HepG2 (cell line): ENCODE measurements at regions not wholly inside any gene's neighbourhood (a gene's known extent, or its start where the extent isn't known, plus 50 kb on each side); places are given as distances from the start of the nearest gene placed in this dataset.

Experiments
- ATAC-seq: fragments of 200-7000 bp; cut with Tn5 transposase; 3 replicates; pipeline ENCODE4 v1.9.1; 2020; ENCODE audit warnings: mild to moderate bottlenecking, moderate library complexity
- BruUV-seq: library from RNA; stranded (reverse); fragments of 400-500 nt; replicated peaks from 2 replicates; lab custom pipeline; 2021; lab: Mats Ljungman, UMichigan
- CTCF ChIA-PET: fragments of 300-600 bp; formaldehyde crosslinking; extraction: SDS; loops from one replicate; lab custom pipeline; 2021; ENCODE audit warnings: low total read pairs, inconsistent platforms, low intra/inter-chr PET ratio; lab: Yijun Ruan, JAX
- POLR2A ChIA-PET: fragments of 350-600 bp; sonication (Branson Sonifier 250); formaldehyde crosslinking; loops from one replicate; lab custom pipeline; 2020; ENCODE audit warnings: antibody characterized with exemption, inconsistent platforms; lab: Yijun Ruan, JAX
- DNase-seq: peaks from one replicate; pipeline ENCODE4 v3.0.0-alpha.2; 2015; ENCODE audit warnings: low spot score
- FAIRE-seq: peaks from 3 replicates; lab custom pipeline; 2011; peaks lifted over from hg19 to GRCh38; lab: Jason Lieb, UNC
- H2AFZ ChIP-seq: one replicate; pipeline ENCODE4 v1.6.1; 2011; ENCODE audit warnings: low read length, inconsistent platforms
- H3K27ac ChIP-seq: fragments of 300-600 bp; 3 replicates; pipeline ENCODE4 v1.8.0; 2011; ENCODE audit warnings: mixed run types, mild to moderate bottlenecking, mixed read lengths, low read length, inconsistent platforms; ENCODE audit not compliant: insufficient read depth; ENCODE audit errors: extremely low read length
- H3K27me3 ChIP-seq, 2 experiments: fragments of 200-600 bp in 1 of 2; 2 replicates in 1 of 2; 3 replicates in 1 of 2; pipeline versions ENCODE4 v1.6.0 to v1.8.0; 2011; ENCODE audit warnings: low read length in 2 of 2, mild to moderate bottlenecking in 2 of 2, moderate library complexity in 2 of 2, inconsistent platforms in 1 of 2; ENCODE audit not compliant: insufficient read depth in 2 of 2, control insufficient read depth in 1 of 2
- H3K36me3 ChIP-seq, 2 experiments: fragments of 200-600 bp in 1 of 2; replicated peaks in 1 of 2; 2 replicates in 1 of 2; 3 replicates in 1 of 2; pipeline versions ENCODE4 v1.5.1 to v1.8.0; 2011; ENCODE audit warnings: low read length in 2 of 2, inconsistent platforms in 1 of 2; ENCODE audit not compliant: insufficient read depth in 2 of 2, control insufficient read depth in 1 of 2
- H3K4me1 ChIP-seq: 2 replicates; pipeline ENCODE4 v1.5.1; 2012; ENCODE audit warnings: low read length, inconsistent platforms; ENCODE audit not compliant: insufficient read depth
- H3K4me2 ChIP-seq: 2 replicates; pipeline ENCODE4 v1.6.0; 2011; ENCODE audit warnings: low read depth, low read length, inconsistent platforms
- H3K4me3 ChIP-seq, 3 experiments: fragments of 200-600 bp in 1 of 3; sonication (generic), shearing (Covaris generic) in 1 of 3; replicated peaks in 1 of 3; 2 replicates each; pipeline ENCODE4 v1.5.1; 2011 to 2016; ENCODE audit warnings: low read length in 3 of 3, inconsistent platforms in 2 of 3, low read depth in 2 of 3, mild to moderate bottlenecking in 2 of 3, control low read depth in 1 of 3, mixed read lengths in 1 of 3; ENCODE audit not compliant: insufficient read depth in 1 of 3
- H3K79me2 ChIP-seq: one replicate; pipeline ENCODE4 v1.6.1; 2011; ENCODE audit warnings: low read length, inconsistent platforms; ENCODE audit not compliant: insufficient read depth
- H3K9ac ChIP-seq: 2 replicates; pipeline ENCODE4 v1.6.0; 2011; ENCODE audit warnings: mild to moderate bottlenecking, low read depth, low read length, inconsistent platforms; ENCODE audit not compliant: insufficient read depth
- H3K9me3 ChIP-seq: 2 replicates; pipeline ENCODE4 v1.5.1; 2012; ENCODE audit warnings: mild to moderate bottlenecking, low read length
- H4K20me1 ChIP-seq: 2 replicates; pipeline ENCODE4 v1.6.0; 2011; ENCODE audit warnings: inconsistent platforms, mild to moderate bottlenecking, low read length, moderate library complexity; ENCODE audit not compliant: insufficient read depth
- HNRNPK ChIP-seq: fragments of 200-400 bp; formaldehyde crosslinking; IDR thresholded peaks from 2 replicates; pipeline ENCODE4 v1.6.1; 2018; ENCODE audit warnings: low read length, low read depth, moderate library complexity, mild to moderate bottlenecking; ENCODE audit not compliant: poor library complexity, severe bottlenecking
- ZHX1 ChIP-seq: sonication (generic); formaldehyde crosslinking; IDR thresholded peaks from 2 replicates; pipeline ENCODE4 v1.8.1; 2022; ENCODE audit warnings: low read depth, mild to moderate bottlenecking, missing genetic modification reagents
- ZNF512B ChIP-seq: sonication (generic); formaldehyde crosslinking; IDR thresholded peaks from 2 replicates; pipeline ENCODE4 v1.5.1; 2020; ENCODE audit warnings: missing genetic modification reagents, mild to moderate bottlenecking, borderline replicate concordance
- WGBS: methylation state at CpG from one replicate; pipeline ENCODE4 v1.1.6; 2017; ENCODE audit warnings: low lambda C conversion rate; 5-methylcytosine and 5-hydroxymethylcytosine counted together
- in situ Hi-C: cut with HindIII; loops from 2 replicates; pipeline ENCODE4 v1.10.0; 2017; ENCODE audit warnings: low pct_unique_long_range_greater_than_20kb; ENCODE audit not compliant: extremely low pct_ligation_motif_present
- intact Hi-C: fragments of 100-400 bp; cut with micrococcal nuclease; formaldehyde crosslinking; loops from one replicate; pipeline ENCODE4 v1.10.0; 2022; ENCODE audit not compliant: unreplicated experiment
- small RNA-seq, 3 experiments: library from RNA; depleted of rRNA; stranded (forward); fragments of <200 nt; gene quantifications; one replicate each; pipeline ENCODE3, GENCODE V24; 2012; ENCODE audit warnings: low read depth in 2 of 3, low replicate concordance in 1 of 3; ENCODE audit not compliant: insufficient read length in 3 of 3, insufficient read depth in 2 of 3

- H2AFZ ChIP-seq: no peak overlapping the region
- POLR2A ChIA-PET: no interaction called here
Observed at GRCh38 chr6:109221543-109222195, 126.4 kb downstream of the CEP57L1 start.

More at GRCh38 chr6:109221543-109222195, 126.4 kb downstream of the CEP57L1 start:
- no peaks in the 10 kb centered on the region for H3K4me1 ChIP-seq
- H4K20me1 ChIP-seq: no peaks in the 10 kb centered on the region
- no peak for ATAC-seq
- H3K4me3 ChIP-seq: no peak overlapping the region
- in situ Hi-C loops (no loop called here), intact Hi-C loops (no loop called here)
- no peak for TF ChIP-seq ZNF512B (CRISPR knock-in tag)
- no peak for TF ChIP-seq ZHX1 (CRISPR knock-in tag)
- peak; percentile 65 for TF ChIP-seq HNRNPK
- no peak overlapping the region for H3K9ac ChIP-seq
- BruUV-seq: no TSS peak
- no peak overlapping the region for H3K27ac ChIP-seq
- no peaks in the 10 kb centered on the region for H3K9me3 ChIP-seq
- H3K27me3 ChIP-seq: peaks cover 1 to 7% of the 10 kb centered on the region in 2 experiments; a peak in 2 of 5 replicates
- no peak for DNase-seq
- no peak for FAIRE-seq
- CTCF ChIA-PET: no interaction called here
- no peaks in the 10 kb centered on the region for H3K79me2 ChIP-seq
- no peaks in the 10 kb centered on the region for H3K36me3 ChIP-seq
- 9% methylated on average over 1 of the region's 1 CpG for WGBS
- H3K4me2 ChIP-seq: no peak overlapping the region

Small RNA genes in the stretch of these regions (small RNA-seq; reads per million reads assigned to genes)
- gene AL359711.1 (0 reads per million in 3 experiments), gene RNY3P11 (0 to 1.9 (median 0) reads per million in 3 experiments)
